ENCODE measurements at regions not wholly inside any gene's neighbourhood (a gene's known extent, or its start where the extent isn't known, plus 50 kb on each side); places are given as distances from the start of the nearest gene placed in this dataset.

DNA sequence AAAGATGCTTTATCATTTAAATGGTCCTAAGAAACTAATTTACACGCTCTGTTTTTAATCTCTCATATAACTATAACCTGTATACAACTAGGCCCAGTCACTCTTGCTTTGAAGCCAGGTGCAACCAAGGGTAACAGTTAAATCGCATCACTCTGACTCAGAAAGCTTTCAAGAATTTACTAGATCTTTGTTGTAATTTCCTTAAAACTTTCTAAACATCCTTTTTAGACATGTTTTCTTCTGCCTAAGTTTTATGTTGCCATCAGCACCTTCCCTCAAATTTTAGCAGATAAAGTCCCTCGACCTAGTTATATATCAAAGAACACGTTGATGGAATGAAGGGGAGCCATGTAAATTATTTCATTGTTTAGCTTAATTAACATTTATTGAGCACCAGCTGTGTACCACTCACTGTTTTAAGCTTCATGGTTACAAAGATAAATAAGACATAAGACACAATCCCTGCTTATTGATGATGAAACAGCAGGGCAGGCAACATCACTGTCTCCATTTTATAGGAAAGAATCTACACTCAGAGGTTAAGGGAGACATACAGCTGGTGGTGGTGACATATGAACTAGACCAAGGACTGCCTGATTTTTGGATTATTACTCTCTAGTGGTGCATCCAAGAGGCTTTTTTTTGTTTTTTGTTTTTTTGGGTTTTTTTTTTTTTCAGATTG lies 101.0 kb downstream of the CD200R1L start:
- Histone ChIP-seq H3K36me3 (replicated peaks in 1 of 2; ENCODE audit: control insufficient read depth in 1 of 2, insufficient read depth in 2 of 2, low read length in 2 of 2) (no peaks in the 10 kb centered on the region), H3K9ac (ENCODE audit: insufficient read depth, low read length, poor library complexity, severe bottlenecking) (no peak overlapping the region), H3K4me1 (ENCODE audit: control insufficient read depth in 1 of 2, insufficient read depth in 2 of 2, low read length in 2 of 2) (peaks cover 27 to 33% of the 10 kb centered on the region in 2 donors), H4K20me1 (ENCODE audit: insufficient read depth, low read length) (no peaks in the 10 kb centered on the region), H3K9me3 (replicated peaks in 1 of 2; ENCODE audit: control insufficient read depth in 1 of 2, insufficient read depth in 1 of 2, low read length in 2 of 2) (no peaks in the 10 kb centered on the region), H3K27ac (ENCODE audit: low read depth in 1 of 2, low read length in 2 of 2) (no peak overlapping the region), H3K79me2 (ENCODE audit: insufficient read depth, low read length) (no peaks in the 10 kb centered on the region), H2AFZ (ENCODE audit: insufficient read depth, low read depth, low read length, poor library complexity, severe bottlenecking) (no peak overlapping the region), H3K4me2 (replicated peaks; ENCODE audit: extremely low read depth, low read length, poor library complexity, severe bottlenecking) (no peak overlapping the region), H3K27me3 (ENCODE audit: control insufficient read depth in 2 of 2, insufficient read depth in 2 of 2, low read length in 2 of 2) (no peaks in the 10 kb centered on the region), H3K4me3 (replicated peaks in 1 of 3; ENCODE audit: low read depth in 2 of 3, low read length in 3 of 3) (no peak overlapping the region)
- 60% methylated on average over 1 of the region's 4 CpGs for WGBS (ENCODE audit: insufficient coverage)
- H3K27ac Mint-ChIP-seq: no peak overlapping the region
- H3K9me3 Mint-ChIP-seq: no peaks in the 10 kb centered on the region
- intact Hi-C loops (cut with micrococcal nuclease): no loop called here
- H3K36me3 Mint-ChIP-seq: no peaks in the 10 kb centered on the region
- no peak for DNase-seq
- no peak overlapping the region for H3K4me3 Mint-ChIP-seq
- peaks cover 0 to 4% (median 0%) of the 10 kb centered on the region in 3 donors for H3K27me3 Mint-ChIP-seq (ENCODE audit: low read depth in 3 of 3)
- peaks cover 32% of the 10 kb centered on the region for H3K4me1 Mint-ChIP-seq
- TF ChIP-seq CTCF (IDR thresholded peaks at IDR 0.05): no peak

- intact Hi-C loops (cut with micrococcal nuclease): no loop called here
- H3K27me3 ChIP-seq (ENCODE audit: control insufficient read depth in 2 of 2, insufficient read depth in 2 of 2, low read length in 2 of 2): no peaks in the 10 kb centered on the region
- no peak overlapping the region for H3K27ac Mint-ChIP-seq
- no peaks in the 10 kb centered on the region for H3K36me3 Mint-ChIP-seq
- no peaks in the 10 kb centered on the region for H3K36me3 ChIP-seq (replicated peaks in 1 of 2; ENCODE audit: control insufficient read depth in 1 of 2, insufficient read depth in 2 of 2, low read length in 2 of 2)
- no peak overlapping the region for H2AFZ ChIP-seq (ENCODE audit: insufficient read depth, low read depth, low read length, poor library complexity, severe bottlenecking)
- H3K4me3 ChIP-seq (replicated peaks in 1 of 3; ENCODE audit: low read depth in 2 of 3, low read length in 3 of 3): no peak overlapping the region
- H3K4me1 Mint-ChIP-seq: peaks cover 33% of the 10 kb centered on the region
- H3K27me3 Mint-ChIP-seq (ENCODE audit: low read depth in 3 of 3): peaks cover 0 to 4% (median 0%) of the 10 kb centered on the region in 3 donors
- H3K79me2 ChIP-seq (ENCODE audit: insufficient read depth, low read length): no peaks in the 10 kb centered on the region
- H3K27ac ChIP-seq (ENCODE audit: low read depth in 1 of 2, low read length in 2 of 2): no peak overlapping the region
- H4K20me1 ChIP-seq (ENCODE audit: insufficient read depth, low read length): no peaks in the 10 kb centered on the region
- no peaks in the 10 kb centered on the region for H3K9me3 ChIP-seq (replicated peaks in 1 of 2; ENCODE audit: control insufficient read depth in 1 of 2, insufficient read depth in 1 of 2, low read length in 2 of 2)
- H3K9ac ChIP-seq (ENCODE audit: insufficient read depth, low read length, poor library complexity, severe bottlenecking): no peak overlapping the region
- H3K9me3 Mint-ChIP-seq: no peaks in the 10 kb centered on the region
- WGBS (ENCODE audit: insufficient coverage): 67% methylated on average over 1 of the region's 2 CpGs
- H3K4me2 ChIP-seq (replicated peaks; ENCODE audit: extremely low read depth, low read length, poor library complexity, severe bottlenecking): no peak overlapping the region
- DNase-seq: no peak
- peaks cover 27 to 33% of the 10 kb centered on the region in 2 donors for H3K4me1 ChIP-seq (ENCODE audit: control insufficient read depth in 1 of 2, insufficient read depth in 2 of 2, low read length in 2 of 2)
- H3K4me3 Mint-ChIP-seq: no peak overlapping the region
- no peak for TF ChIP-seq CTCF (IDR thresholded peaks at IDR 0.05)
These were observed 101.7 kb downstream of the CD200R1L start for GRCh38 chr3:112744825-112745566.

All from CD14-positive monocyte (primary cell).